Caki2 (cell line): ENCODE measurements at regions not wholly inside any gene's neighbourhood (a gene's known extent, or its start where the extent isn't known, plus 50 kb on each side); places are given as distances from the start of the nearest gene placed in this dataset.

Experiments
- DNase-seq: peaks from one replicate; pipeline ENCODE4 v3.0.0-alpha.2; 2015; ENCODE audit warnings: low read depth
- in situ Hi-C: cut with HindIII; loops from 2 replicates; pipeline ENCODE4 v1.10.0; 2016; ENCODE audit warnings: low sequenced_read_pairs, low pct_unique_long_range_greater_than_20kb, mixed read lengths

GRCh38 chr2:46835520-46835919 lies 80.1 kb downstream of the MCFD2 start:
- in situ Hi-C loops, result no loop called here
- DNase-seq, result no peak

- DNase-seq, result no peak
- in situ Hi-C loops, result no loop called here
These were observed 83.1 kb downstream of the MCFD2 start for GRCh38 chr2:46832543-46832942.

DNA sequence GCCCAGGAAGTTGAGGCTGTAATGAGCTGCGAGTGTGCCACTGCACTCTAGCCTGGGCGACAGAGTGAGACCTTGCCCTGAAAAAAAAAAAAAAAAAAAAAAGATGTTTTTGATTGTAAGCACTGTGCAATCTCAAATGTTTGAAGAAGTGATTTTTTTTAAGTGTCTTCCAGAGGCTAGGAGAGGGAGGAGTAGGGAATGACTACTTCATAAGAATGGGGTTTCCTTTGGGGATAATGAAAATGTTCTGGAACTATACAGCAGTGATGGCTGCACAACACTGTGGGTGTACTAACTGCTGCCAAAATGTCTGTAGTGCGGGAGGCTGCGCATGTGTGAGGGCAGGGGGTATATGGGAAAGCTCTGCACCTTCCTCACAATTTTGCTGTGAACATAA lies 83.7 kb downstream of the MCFD2 start:
- in situ Hi-C loops, result no loop called here
- no peak for DNase-seq

DNA sequence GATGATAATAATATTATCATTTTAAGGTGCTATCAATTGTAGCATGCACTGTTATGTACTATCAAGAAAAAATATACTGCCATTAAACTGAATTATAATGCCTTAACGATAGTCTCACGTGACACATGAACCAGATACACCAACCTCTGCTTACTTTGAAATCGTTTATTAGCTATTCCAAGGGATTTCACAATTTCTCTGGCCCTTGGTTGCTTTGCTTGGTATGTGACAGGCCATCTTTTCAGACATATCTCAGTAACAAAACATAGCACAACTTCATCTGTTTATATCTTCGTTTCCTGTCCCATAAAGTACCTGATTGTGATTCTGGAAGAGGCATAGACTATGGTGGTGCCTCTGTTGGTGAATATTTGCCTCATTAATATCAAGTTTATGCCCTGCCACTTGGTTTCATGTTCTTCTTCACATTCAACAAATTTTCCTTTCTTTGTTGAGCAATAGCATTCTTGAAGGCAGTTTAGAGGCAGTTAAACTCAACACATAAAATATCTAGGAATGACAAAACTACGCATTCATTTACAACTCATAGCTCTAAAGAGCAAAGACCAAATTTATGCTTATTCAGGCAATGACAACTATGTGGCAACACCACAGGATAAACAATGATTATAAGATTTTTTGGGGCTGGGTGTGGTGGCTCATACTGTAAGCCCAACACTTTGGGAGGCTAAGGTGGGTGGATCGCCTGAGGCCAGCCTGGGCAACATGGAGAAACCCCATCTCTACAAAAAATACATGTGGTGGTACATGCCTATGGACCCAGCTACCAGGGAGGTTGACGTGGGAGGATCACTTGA lies 84.3 kb downstream of the MCFD2 start:
- DNase-seq, result no peak
- in situ Hi-C loops, result no loop called here

DNA sequence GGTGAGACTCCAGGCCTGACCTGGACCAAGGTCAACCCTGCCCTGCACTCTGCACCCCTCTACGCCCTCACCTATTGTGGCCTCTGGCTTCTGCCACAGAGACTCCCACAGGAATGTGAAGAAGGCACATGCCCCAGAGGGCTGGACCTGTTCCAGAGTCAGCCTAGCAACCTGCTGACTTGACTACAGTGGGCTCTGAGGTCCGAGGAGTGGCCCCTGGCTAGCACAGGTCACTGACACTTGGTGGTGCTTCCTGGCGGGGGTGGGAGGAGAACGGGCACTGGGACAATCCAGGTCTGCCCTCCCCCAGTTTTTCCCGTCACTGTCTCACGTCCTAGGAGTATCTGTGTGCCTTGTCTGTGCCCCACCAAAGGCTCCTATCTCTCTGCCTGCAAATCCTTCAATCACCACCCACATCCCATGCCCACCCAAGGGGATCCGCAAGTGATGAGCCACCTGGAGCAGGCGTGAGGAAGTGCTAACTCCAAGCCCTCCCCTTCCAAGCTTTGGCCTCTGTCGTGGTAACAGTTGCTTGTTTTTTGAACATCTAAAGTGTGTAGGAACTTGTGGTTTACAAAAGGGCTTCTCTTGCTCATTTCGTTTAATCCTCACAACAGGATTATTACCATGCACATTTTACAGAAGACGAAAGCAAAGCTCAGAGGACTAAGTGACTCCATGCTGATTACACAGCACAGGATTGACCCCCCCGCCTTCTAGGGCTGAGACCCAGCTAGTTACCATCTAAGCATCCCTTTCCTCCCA lies 86.2 kb downstream of the MCFD2 start:
- in situ Hi-C loops, result no loop called here
- DNase-seq, result no peak

DNA sequence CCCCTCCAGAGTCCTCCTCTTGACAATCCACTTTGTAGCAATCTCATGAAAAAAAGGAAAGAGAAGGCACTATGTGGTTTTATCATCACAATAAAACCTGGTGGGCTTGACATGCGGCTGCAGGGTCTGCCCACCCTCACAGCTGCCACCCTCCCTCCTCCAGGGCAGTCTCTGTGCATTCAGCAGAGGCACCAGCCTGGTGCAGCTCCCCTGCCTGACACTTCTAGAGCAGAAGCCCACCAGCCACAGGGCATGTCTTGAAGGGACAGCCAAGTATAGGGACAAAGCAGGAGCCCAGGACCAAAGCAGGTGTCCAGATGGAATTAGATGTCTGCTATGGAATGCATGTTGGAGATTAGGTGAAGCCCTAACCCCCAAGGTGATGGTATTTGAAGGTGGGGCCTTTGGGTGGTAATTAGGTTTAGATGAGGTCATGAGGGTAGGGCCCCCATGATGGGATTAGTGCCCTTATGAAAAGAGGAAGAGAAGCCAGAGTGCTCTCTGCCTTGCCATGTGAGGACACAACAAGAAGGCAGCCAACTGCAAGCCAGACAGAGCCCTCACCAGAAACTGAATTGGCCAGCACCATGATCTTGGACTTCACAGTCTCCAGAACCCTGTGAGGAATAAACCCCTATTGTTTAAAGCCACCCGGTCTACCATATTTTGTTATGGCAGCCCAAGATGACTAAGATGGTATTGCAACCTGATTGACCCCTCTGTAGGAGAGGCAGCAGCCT lies 86.9 kb downstream of the MCFD2 start:
- DNase-seq, result no peak
- in situ Hi-C loops, result no loop called here

GRCh38 chr2:46828135-46828438 lies 87.5 kb downstream of the MCFD2 start:
- no peak for DNase-seq
- in situ Hi-C loops, result no loop called here

GRCh38 chr2:46827274-46828134 lies 88.1 kb downstream of the MCFD2 start:
- in situ Hi-C loops, result no loop called here
- DNase-seq, result no peak

DNA sequence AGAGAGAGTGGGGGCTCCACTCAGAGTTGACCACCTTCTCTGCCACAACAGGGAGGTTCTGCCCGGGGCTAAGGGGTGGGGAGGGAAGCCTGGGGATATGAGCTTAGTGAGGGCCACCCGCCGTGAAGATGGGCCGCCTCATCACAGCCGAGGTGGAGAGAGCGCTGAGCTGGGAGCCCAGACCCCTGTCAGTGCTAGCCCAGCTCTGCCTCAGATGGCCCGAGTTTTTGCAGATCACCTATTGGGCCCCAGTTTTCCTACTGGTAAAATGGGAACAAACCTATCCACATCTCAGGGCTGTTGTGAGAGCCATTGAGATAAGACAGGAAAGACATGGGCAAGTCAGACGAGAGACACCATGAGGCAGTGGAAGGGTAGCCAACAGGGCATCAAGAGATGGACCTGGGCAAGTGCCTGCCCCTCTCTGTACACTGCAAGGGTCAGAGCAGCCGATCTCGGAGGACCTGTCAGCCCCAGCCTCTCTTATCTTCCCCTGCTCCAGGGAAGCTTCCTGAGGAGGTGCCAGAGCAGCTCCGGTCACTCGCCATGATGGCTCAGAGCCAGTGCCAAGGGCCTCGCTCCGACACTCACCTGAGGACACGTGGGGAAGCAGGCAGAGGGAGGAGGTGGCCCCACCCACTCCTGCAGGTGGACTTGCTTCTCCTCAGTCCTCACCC lies 88.9 kb downstream of the MCFD2 start:
- in situ Hi-C loops, result no loop called here

DNA sequence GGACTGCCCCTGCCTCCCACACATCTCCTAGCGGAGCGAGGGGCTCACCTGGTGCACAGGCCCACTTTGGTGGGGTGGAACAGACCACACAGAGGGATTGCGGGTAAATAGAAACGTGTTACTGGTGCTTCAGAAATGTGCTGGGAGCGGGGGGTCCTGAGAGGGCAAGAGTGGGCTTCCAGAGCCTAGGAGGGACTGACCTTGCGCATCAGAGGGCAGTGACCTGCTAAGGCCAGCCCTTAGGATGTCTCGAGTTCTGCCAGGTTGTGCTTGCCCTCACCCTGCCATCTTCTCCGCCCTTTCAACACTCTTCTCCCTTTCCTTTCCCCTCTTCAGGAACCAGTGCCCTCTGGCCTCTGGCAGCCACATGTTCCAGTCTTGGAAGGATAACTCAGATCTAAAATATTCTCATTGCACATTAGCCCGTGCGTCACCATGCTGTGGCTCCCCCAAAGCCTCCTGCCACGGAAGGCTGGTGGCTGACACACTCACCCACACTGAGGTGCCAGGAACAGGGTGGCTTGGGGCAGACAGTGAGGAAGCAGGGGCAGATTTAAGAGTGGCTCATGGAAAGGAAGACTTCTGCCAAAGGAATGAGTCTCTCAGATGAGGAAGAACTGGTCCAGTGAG lies 89.6 kb downstream of the MCFD2 start:
- no peak for DNase-seq
- in situ Hi-C loops, result no loop called here

More for the DNA sequence above, 88.9 kb downstream of the MCFD2 start:
- DNase-seq, result no peak

DNA sequence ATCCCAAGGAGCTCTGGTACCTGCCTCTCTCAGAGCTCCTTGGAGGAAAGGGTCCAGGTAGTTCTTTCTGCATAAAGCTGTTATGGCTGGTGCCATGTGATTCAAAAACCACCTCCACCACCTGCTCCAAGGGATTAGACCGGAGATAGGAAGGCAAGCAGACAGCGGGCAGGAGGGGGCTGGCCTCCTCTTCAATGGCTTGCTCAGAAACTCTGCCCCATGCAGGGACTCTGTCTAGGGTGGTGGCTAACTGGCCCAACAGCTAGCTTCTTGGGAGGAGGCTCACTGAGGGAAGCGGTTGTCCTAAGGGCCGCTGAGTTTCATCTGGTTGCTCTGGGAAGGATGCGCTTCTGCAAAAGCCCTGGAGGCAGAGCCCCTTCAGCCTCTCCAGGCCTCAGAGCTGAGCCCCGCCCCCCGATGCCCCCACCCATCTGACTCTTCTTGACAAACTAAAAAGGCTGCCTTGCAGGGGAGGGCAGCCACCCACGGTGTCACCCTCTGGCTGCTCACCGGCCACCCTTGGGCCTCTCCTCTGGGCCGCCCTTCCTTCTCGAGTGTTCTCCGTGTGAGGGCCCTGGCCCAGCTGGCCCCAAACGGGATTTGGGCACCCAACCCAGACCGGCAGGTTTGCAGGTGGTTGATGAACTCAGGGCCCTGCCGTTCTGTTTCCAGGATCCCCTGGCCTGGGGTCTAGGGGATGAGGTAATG lies 90.2 kb downstream of the MCFD2 start:
- in situ Hi-C loops, result no loop called here
- DNase-seq, result no peak

GRCh38 chr2:46824611-46825010 lies 91.0 kb downstream of the MCFD2 start:
- DNase-seq, result no peak
- in situ Hi-C loops, result no loop called here

DNA sequence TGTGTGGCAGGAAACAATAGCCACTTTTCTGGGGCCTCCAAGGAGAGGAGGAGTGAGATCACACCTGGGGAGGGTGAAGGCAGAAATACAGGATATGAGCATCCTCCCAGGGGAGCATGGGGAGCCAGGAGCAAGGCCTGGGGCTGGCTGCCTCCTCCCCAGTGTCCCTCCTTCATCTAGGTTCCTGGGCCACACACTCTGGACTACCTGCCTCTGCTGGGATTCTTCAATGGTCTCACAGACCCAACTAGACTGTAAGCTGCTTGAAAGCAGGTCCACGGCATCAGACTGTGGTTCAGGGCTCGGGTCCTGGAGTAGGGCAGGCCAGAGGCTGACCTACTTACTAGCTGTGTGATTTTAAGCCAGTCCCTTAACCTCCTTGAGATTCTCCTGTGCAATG lies 94.0 kb downstream of the MCFD2 start:
- DNase-seq, result no peak
- in situ Hi-C loops, result no loop called here

GRCh38 chr2:46818819-46819218 lies 96.8 kb downstream of the MCFD2 start:
- DNase-seq, result no peak
- in situ Hi-C loops, result no loop called here

DNA sequence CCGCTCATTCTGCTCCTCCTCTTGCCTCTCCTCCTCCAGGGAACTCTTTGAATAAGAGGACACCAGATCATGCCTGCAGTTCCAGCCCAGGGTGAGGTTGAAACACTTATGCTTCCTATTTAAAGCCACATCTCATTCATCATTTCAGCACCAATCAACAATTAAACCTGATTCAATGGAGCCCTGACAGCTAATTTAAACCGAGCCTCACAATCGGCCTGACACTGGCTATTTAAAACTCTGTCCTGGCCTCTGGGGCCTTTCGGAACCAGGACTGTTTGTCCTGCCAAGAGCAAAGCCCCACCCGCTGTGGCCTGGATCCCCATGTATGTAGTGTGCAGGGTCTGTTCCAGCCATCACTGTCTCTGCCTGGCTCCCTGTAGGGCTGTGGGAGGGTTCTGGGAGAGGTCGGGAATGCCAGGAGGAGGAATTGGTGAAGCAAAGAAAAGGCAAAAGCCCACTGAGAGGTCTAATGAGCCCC lies 97.4 kb downstream of the MCFD2 start:
- DNase-seq, result no peak
- in situ Hi-C loops, result no loop called here

- DNase-seq, result no peak
- in situ Hi-C loops, result no loop called here
These were observed 98.5 kb downstream of the MCFD2 start for GRCh38 chr2:46816846-46817726.
